Liver (tissue), 3 donors: ENCODE measurements at regions not wholly inside any gene's neighbourhood (a gene's known extent, or its start where the extent isn't known, plus 50 kb on each side); places are given as distances from the start of the nearest gene placed in this dataset.

Source experiments
- EGR1 ChIP-seq, 2 donors: IDR thresholded peaks; 2 replicates each; pipeline ENCODE4 v1.6.1; 2016 to 2018; ENCODE audit warnings: antibody characterized with exemption in 2 of 2, low read depth in 2 of 2
- TAF1 ChIP-seq: conservative IDR thresholded peaks from 2 replicates; pipeline ENCODE4 v1.6.1; 2016; ENCODE audit warnings: antibody characterized with exemption, mild to moderate bottlenecking
- TF ChIP-seq, protein P1 (sequence below): fragments of 150-350 bp; IDR thresholded peaks from 2 replicates; pipeline ENCODE4 v1.5.1; 2017; ENCODE audit warnings: improper control_type of control experiment, low read depth, low read length; ENCODE audit not compliant: missing input control
- donor health status: healthy.
- donor health status: healthy.

DNA sequence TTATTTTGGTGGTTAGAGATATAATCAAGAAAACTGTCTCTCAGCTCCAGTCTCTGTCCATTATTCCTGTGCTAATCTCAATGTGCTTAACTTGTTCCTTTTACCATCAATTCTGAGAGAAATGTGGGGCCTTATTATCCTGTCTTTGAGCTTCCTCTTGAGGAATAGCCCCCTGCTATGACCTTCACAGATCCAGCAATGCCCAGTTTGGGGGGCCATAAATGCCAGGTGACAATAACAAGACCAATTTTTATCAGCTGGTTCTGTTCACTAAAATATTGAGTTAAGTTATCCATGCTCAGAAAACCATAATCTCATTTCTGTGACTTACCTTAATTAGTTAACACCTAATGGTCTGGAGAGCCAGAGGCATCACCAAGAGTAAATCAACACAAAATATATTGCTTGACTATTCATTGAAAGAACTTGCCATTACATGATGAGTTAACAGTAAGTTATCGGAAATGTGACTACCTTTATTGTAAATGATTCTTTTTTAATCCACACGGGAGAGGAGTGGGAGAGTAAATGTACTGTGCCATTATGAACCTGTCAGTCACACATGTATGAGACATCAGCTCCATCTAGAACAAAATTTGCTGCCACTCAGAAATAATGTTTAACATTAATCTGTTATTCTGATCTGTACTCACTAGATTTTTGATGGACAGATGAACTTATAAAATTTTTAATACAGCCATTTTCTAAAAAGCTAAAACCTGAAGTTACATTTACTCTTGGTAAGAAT lies 149.7 kb downstream of the ID4 start:
- no peak for TF ChIP-seq EGR1 (IDR thresholded peaks at IDR 0.05; ENCODE audit: low read depth in 2 of 2)
- TF ChIP-seq, protein P1, sequence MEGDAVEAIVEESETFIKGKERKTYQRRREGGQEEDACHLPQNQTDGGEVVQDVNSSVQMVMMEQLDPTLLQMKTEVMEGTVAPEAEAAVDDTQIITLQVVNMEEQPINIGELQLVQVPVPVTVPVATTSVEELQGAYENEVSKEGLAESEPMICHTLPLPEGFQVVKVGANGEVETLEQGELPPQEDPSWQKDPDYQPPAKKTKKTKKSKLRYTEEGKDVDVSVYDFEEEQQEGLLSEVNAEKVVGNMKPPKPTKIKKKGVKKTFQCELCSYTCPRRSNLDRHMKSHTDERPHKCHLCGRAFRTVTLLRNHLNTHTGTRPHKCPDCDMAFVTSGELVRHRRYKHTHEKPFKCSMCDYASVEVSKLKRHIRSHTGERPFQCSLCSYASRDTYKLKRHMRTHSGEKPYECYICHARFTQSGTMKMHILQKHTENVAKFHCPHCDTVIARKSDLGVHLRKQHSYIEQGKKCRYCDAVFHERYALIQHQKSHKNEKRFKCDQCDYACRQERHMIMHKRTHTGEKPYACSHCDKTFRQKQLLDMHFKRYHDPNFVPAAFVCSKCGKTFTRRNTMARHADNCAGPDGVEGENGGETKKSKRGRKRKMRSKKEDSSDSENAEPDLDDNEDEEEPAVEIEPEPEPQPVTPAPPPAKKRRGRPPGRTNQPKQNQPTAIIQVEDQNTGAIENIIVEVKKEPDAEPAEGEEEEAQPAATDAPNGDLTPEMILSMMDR: no peak
- no peak for TF ChIP-seq TAF1
